C4-2B (cell line): ENCODE measurements at regions not wholly inside any gene's neighbourhood (a gene's known extent, or its start where the extent isn't known, plus 50 kb on each side); places are given as distances from the start of the nearest gene placed in this dataset.
"Not testable (repeated sequence)": the region's sequence is repeated elsewhere in the genome, so short reads cannot be mapped to it uniquely, and the experiment has no call there.

Experiments
- H3K27ac ChIP-seq: fragments of 450-650 bp; 2 replicates; pipeline ENCODE4 v1.5.1; 2017
- CTCF ChIP-seq: fragments of 450-650 bp; conservative IDR thresholded peaks from 2 replicates; pipeline ENCODE4 v1.5.1; 2017; ENCODE audit warnings: mild to moderate bottlenecking
- ZFX ChIP-seq: fragments of 450-650 bp; IDR thresholded peaks from 2 replicates; pipeline ENCODE4 v1.6.1; 2017

- no peak for TF ChIP-seq ZFX
- TF ChIP-seq CTCF: no peak
- H3K27ac ChIP-seq: no peak overlapping the region
Measured at GRCh38 chr3:194189243-194189791, 53.4 kb downstream of the HES1 start.

GRCh38 chr3:194191850-194192249, 55.9 kb downstream of the HES1 start:
- H3K27ac ChIP-seq: not testable (repeated sequence)

GRCh38 chr3:194194051-194194756, 58.3 kb downstream of the HES1 start:
- H3K27ac ChIP-seq: no peak overlapping the region
- no peak for TF ChIP-seq CTCF
- TF ChIP-seq ZFX: no peak

- H3K27ac ChIP-seq: no peak overlapping the region
- TF ChIP-seq CTCF (no peak), ZFX (no peak)
Measured at GRCh38 chr3:194194757-194195085, 58.8 kb downstream of the HES1 start.

GRCh38 chr3:194195611-194196010, 59.7 kb downstream of the HES1 start:
- TF ChIP-seq CTCF (no peak), ZFX (no peak)
- no peak overlapping the region for H3K27ac ChIP-seq

- TF ChIP-seq ZFX (no peak), CTCF (no peak)
Measured at GRCh38 chr3:194196876-194197275, 60.9 kb downstream of the HES1 start.

GRCh38 chr3:194197396-194197960, 61.5 kb downstream of the HES1 start:
- no peak overlapping the region for H3K27ac ChIP-seq
- TF ChIP-seq CTCF (no peak), ZFX (no peak)

More at GRCh38 chr3:194196876-194197275, 60.9 kb downstream of the HES1 start:
- no peak overlapping the region for H3K27ac ChIP-seq
